ENCODE measurements at regions not wholly inside any gene's neighbourhood (a gene's known extent, or its start where the extent isn't known, plus 50 kb on each side); places are given as distances from the start of the nearest gene placed in this dataset.

DNA sequence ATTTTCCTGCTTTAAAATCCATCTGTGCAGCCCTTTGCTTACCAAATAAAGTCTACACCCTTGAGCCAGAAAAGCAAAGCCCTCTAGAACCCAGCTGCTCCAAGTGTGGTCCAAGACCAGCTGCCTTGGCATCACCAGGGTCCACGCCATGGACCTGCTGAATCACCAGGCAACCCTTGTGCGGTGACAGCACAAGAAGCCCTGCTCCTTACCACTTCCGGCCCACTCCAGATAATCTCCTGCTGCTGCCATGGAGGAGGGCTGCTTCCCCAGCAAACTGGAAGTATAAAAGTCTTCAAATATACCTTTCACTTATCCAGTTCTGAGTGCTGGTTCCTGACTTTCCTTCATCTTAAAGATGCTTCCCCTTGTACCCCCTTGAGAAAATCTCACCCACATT, 106.0 kb upstream of the PKDCC start:
- Histone ChIP-seq H3K4me1 (ENCODE audit: control insufficient read depth in 1 of 2, insufficient read depth in 2 of 2, low read length in 2 of 2) (no peaks in the 10 kb centered on the region), H3K79me2 (ENCODE audit: insufficient read depth, low read length) (no peaks in the 10 kb centered on the region), H3K4me2 (replicated peaks; ENCODE audit: extremely low read depth, low read length, poor library complexity, severe bottlenecking) (no peak overlapping the region), H3K9ac (ENCODE audit: insufficient read depth, low read length, poor library complexity, severe bottlenecking) (no peak overlapping the region), H3K27me3 (ENCODE audit: control insufficient read depth in 2 of 2, insufficient read depth in 2 of 2, low read length in 2 of 2) (no peaks in the 10 kb centered on the region), H3K9me3 (replicated peaks in 1 of 2; ENCODE audit: control insufficient read depth in 1 of 2, insufficient read depth in 1 of 2, low read length in 2 of 2) (no peaks in the 10 kb centered on the region), H3K4me3 (replicated peaks in 1 of 3; ENCODE audit: low read depth in 2 of 3, low read length in 3 of 3) (no peak overlapping the region), H4K20me1 (ENCODE audit: insufficient read depth, low read length) (no peaks in the 10 kb centered on the region), H2AFZ (ENCODE audit: insufficient read depth, low read depth, low read length, poor library complexity, severe bottlenecking) (no peak overlapping the region), H3K36me3 (replicated peaks in 1 of 2; ENCODE audit: control insufficient read depth in 1 of 2, insufficient read depth in 2 of 2, low read length in 2 of 2) (no peaks in the 10 kb centered on the region), H3K27ac (ENCODE audit: low read depth in 1 of 2, low read length in 2 of 2) (no peak overlapping the region)
- intact Hi-C loops (cut with micrococcal nuclease), result no loop called here
- Mint-ChIP-seq H3K27me3 (ENCODE audit: low read depth in 3 of 3) (peaks cover 0 to 4% (median 3%) of the 10 kb centered on the region in 3 donors), H3K9me3 (peaks cover 0 to 7% (median 1%) of the 10 kb centered on the region in 7 donors), H3K4me3 (no peak overlapping the region), H3K4me1 (no peaks in the 10 kb centered on the region), H3K36me3 (no peaks in the 10 kb centered on the region), H3K27ac (no peak overlapping the region)
- 53% methylated on average over 3 of the region's 3 CpGs for WGBS (ENCODE audit: insufficient coverage)
- no peak for DNase-seq
- TF ChIP-seq CTCF (IDR thresholded peaks at IDR 0.05), result no peak

- H3K9me3 Mint-ChIP-seq, result peaks cover 0 to 7% (median 1%) of the 10 kb centered on the region in 7 donors
- no peak for TF ChIP-seq CTCF (IDR thresholded peaks at IDR 0.05)
- H3K79me2 ChIP-seq (ENCODE audit: insufficient read depth, low read length), result no peaks in the 10 kb centered on the region
- H3K27ac Mint-ChIP-seq, result no peak overlapping the region
- no peak overlapping the region for H3K4me2 ChIP-seq (replicated peaks; ENCODE audit: extremely low read depth, low read length, poor library complexity, severe bottlenecking)
- H2AFZ ChIP-seq (ENCODE audit: insufficient read depth, low read depth, low read length, poor library complexity, severe bottlenecking), result no peak overlapping the region
- DNase-seq, result no peak
- no peaks in the 10 kb centered on the region for H3K9me3 ChIP-seq (replicated peaks in 1 of 2; ENCODE audit: control insufficient read depth in 1 of 2, insufficient read depth in 1 of 2, low read length in 2 of 2)
- no peaks in the 10 kb centered on the region for H4K20me1 ChIP-seq (ENCODE audit: insufficient read depth, low read length)
- H3K4me1 ChIP-seq (ENCODE audit: control insufficient read depth in 1 of 2, insufficient read depth in 2 of 2, low read length in 2 of 2), result no peaks in the 10 kb centered on the region
- H3K4me3 ChIP-seq (replicated peaks in 1 of 3; ENCODE audit: low read depth in 2 of 3, low read length in 3 of 3), result no peak overlapping the region
- H3K36me3 Mint-ChIP-seq, result no peaks in the 10 kb centered on the region
- H3K4me3 Mint-ChIP-seq, result no peak overlapping the region
- H3K36me3 ChIP-seq (replicated peaks in 1 of 2; ENCODE audit: control insufficient read depth in 1 of 2, insufficient read depth in 2 of 2, low read length in 2 of 2), result no peaks in the 10 kb centered on the region
- intact Hi-C loops (cut with micrococcal nuclease), result no loop called here
- H3K27me3 ChIP-seq (ENCODE audit: control insufficient read depth in 2 of 2, insufficient read depth in 2 of 2, low read length in 2 of 2), result no peaks in the 10 kb centered on the region
- peaks cover 0 to 4% (median 3%) of the 10 kb centered on the region in 3 donors for H3K27me3 Mint-ChIP-seq (ENCODE audit: low read depth in 3 of 3)
- no peaks in the 10 kb centered on the region for H3K4me1 Mint-ChIP-seq
- no peak overlapping the region for H3K9ac ChIP-seq (ENCODE audit: insufficient read depth, low read length, poor library complexity, severe bottlenecking)
- H3K27ac ChIP-seq (ENCODE audit: low read depth in 1 of 2, low read length in 2 of 2), result no peak overlapping the region
These were observed 105.5 kb upstream of the PKDCC start for GRCh38 chr2:41942278-41942677.
